CD8-positive, alpha-beta memory T cell (primary cell): ENCODE measurements at regions not wholly inside any gene's neighbourhood (a gene's known extent, or its start where the extent isn't known, plus 50 kb on each side); places are given as distances from the start of the nearest gene placed in this dataset.
A peak's percentile ranks its signal among the peaks of the same experiment; 100 is the strongest.

Source experiments
- CTCF ChIA-PET: fragments of 350-600 bp; sonication (Branson Sonifier 250); formaldehyde crosslinking; loops from one replicate; lab custom pipeline; 2021; ENCODE audit warnings: antibody characterized with exemption; lab: Charles Lee
- POLR2A ChIA-PET: fragments of 350-600 bp; sonication (Branson Sonifier 250); formaldehyde crosslinking; loops from one replicate; lab custom pipeline; 2021; ENCODE audit warnings: antibody characterized with exemption; lab: Charles Lee
- DNase-seq, 5 donors: peaks; one replicate each; pipeline versions ENCODE4 v3.0.0 to v3.0.0-alpha.2; 2020 to 2022; ENCODE audit warnings: mixed read lengths in 1 of 5
- H3K27ac ChIP-seq: one replicate; pipeline ENCODE4 v1.7.0; 2013; ENCODE audit warnings: low read depth, mild to moderate bottlenecking, low read length, moderate library complexity
- H3K27me3 ChIP-seq: 2 replicates; pipeline ENCODE4 v1.7.0; 2013; ENCODE audit warnings: low read length, mild to moderate bottlenecking; ENCODE audit not compliant: insufficient read depth, poor library complexity, severe bottlenecking
- H3K36me3 ChIP-seq: 2 replicates; pipeline ENCODE4 v1.7.0; 2013; ENCODE audit warnings: mild to moderate bottlenecking, low read length, moderate library complexity; ENCODE audit not compliant: insufficient read depth
- H3K4me1 ChIP-seq: 2 replicates; pipeline ENCODE4 v1.7.0; 2013; ENCODE audit warnings: mild to moderate bottlenecking, low read length, moderate library complexity; ENCODE audit not compliant: insufficient read depth
- H3K4me3 ChIP-seq: 2 replicates; pipeline ENCODE4 v1.7.0; 2013; ENCODE audit warnings: mild to moderate bottlenecking, low read length
- H3K9me3 ChIP-seq: 2 replicates; pipeline ENCODE4 v1.7.0; 2013; ENCODE audit warnings: mild to moderate bottlenecking, low read length
- H3K27ac Mint-ChIP-seq, 8 donors: one replicate each; pipeline ENCODE4 v1.8.0; 2020 to 2021; ENCODE audit warnings: mixed read lengths in 8 of 8, mild to moderate bottlenecking in 6 of 8, inconsistent platforms in 3 of 8, moderate library complexity in 3 of 8
- H3K27me3 Mint-ChIP-seq, 2 donors: one replicate each; pipeline ENCODE4 v1.8.0; 2020 to 2021; ENCODE audit warnings: mixed read lengths in 2 of 2, mild to moderate bottlenecking in 1 of 2, moderate library complexity in 1 of 2
- H3K36me3 Mint-ChIP-seq, 3 donors: one replicate each; pipeline ENCODE4 v1.8.0; 2020 to 2021; ENCODE audit warnings: mixed read lengths in 3 of 3, inconsistent platforms in 1 of 3, mild to moderate bottlenecking in 1 of 3
- H3K4me1 Mint-ChIP-seq, 3 donors: one replicate each; pipeline ENCODE4 v1.8.0; 2020 to 2021; ENCODE audit warnings: mixed read lengths in 3 of 3, inconsistent platforms in 1 of 3, mild to moderate bottlenecking in 1 of 3
- H3K4me3 Mint-ChIP-seq, 7 donors: one replicate each; pipeline ENCODE4 v1.8.0; 2020 to 2021; ENCODE audit warnings: mixed read lengths in 7 of 7, mild to moderate bottlenecking in 6 of 7, moderate library complexity in 4 of 7, inconsistent platforms in 2 of 7
- H3K9me3 Mint-ChIP-seq, 5 donors: one replicate each; pipeline ENCODE4 v1.8.0; 2020 to 2022; ENCODE audit warnings: mixed read lengths in 5 of 5, mild to moderate bottlenecking in 3 of 5, moderate library complexity in 2 of 5, inconsistent platforms in 1 of 5

GRCh38 chr9:134267305-134267880 lies 58.9 kb upstream of the RXRA start:
- H3K27ac Mint-ChIP-seq = no peak overlapping the region
- ChIA-PET POLR2A (no interaction called here), CTCF (no interaction called here)
- H3K27me3 ChIP-seq = no peaks in the 10 kb centered on the region
- no peak overlapping the region for H3K4me3 Mint-ChIP-seq
- H3K27ac ChIP-seq = no peak overlapping the region
- H3K36me3 Mint-ChIP-seq = no peaks in the 10 kb centered on the region
- no peaks in the 10 kb centered on the region for H3K9me3 Mint-ChIP-seq
- DNase-seq = no peak
- peaks cover 0 to 3% (median 0%) of the 10 kb centered on the region in 3 donors for H3K4me1 Mint-ChIP-seq
- H3K9me3 ChIP-seq = no peaks in the 10 kb centered on the region
- peaks cover 14 to 41% of the 10 kb centered on the region in 2 donors for H3K27me3 Mint-ChIP-seq
- no peak overlapping the region for H3K4me3 ChIP-seq
- no peaks in the 10 kb centered on the region for H3K36me3 ChIP-seq
- H3K4me1 ChIP-seq = no peaks in the 10 kb centered on the region

DNA sequence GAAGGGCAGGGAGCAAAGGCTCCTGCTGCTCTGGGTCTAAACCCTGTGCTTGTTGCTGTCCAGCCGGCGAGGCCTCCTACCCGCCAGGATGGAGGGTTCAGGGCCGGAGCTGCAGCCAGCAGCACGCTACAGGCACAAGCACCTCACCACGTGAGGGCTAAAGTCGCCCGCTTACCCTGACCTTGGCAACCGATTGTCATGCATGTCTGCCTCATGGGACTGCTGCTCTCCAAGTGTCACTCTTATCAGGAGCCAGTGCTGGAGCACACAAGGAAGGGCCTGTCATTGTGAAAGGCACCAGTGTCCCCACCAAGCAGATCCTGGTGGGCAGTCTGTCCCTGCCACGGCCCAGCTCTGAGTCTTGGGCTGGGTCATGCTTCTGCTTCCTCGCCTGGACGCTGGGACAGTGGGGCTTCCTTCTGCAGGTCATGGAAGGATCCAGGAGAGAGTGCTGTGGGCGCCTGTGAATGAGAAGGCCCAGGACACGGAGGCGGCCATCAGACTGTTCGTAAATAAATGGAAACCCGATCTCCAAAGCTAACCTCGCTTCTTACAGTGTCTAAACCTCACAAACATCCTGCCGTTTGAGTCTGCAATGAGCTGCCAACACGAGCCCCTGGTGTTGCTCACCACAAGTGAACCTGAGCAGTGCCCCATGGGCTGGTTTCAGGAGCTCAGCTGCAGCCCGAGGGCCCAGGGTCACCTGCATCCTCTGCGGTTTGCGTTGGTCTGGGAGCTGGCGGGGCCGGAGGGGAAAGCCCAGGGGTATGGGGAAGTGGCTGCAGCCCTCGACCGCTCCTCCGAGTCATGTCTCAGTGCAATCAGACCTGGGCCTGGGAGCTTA lies 58.2 kb upstream of the RXRA start:
- Histone ChIP-seq H3K4me3 (no peak overlapping the region), H3K9me3 (no peaks in the 10 kb centered on the region), H3K27me3 (no peaks in the 10 kb centered on the region), H3K4me1 (no peaks in the 10 kb centered on the region), H3K27ac (no peak overlapping the region), H3K36me3 (no peaks in the 10 kb centered on the region)
- no peak for DNase-seq
- no peaks in the 10 kb centered on the region for H3K9me3 Mint-ChIP-seq
- CTCF ChIA-PET = interaction anchor here (0.8 kb wide), 1 partner anchor 176 kb away, joined by 3 read pairs; no protein-coding TSS in a partner anchor
- H3K27me3 Mint-ChIP-seq = peaks cover 14 to 41% of the 10 kb centered on the region in 2 donors
- POLR2A ChIA-PET = no interaction called here
- H3K27ac Mint-ChIP-seq = peak overlapping the region in 1 of 8 donors; percentile 55
- H3K36me3 Mint-ChIP-seq = no peaks in the 10 kb centered on the region
- H3K4me1 Mint-ChIP-seq = peaks cover 0 to 3% (median 0%) of the 10 kb centered on the region in 3 donors
- H3K4me3 Mint-ChIP-seq = no peak overlapping the region

- Mint-ChIP-seq H3K27ac (peak overlapping the region in 1 of 8 donors; percentile 55), H3K27me3 (peaks cover 13 to 44% of the 10 kb centered on the region in 2 donors), H3K4me1 (peaks cover 0 to 3% (median 0%) of the 10 kb centered on the region in 3 donors), H3K36me3 (no peaks in the 10 kb centered on the region), H3K9me3 (no peaks in the 10 kb centered on the region), H3K4me3 (no peak overlapping the region)
- no peak overlapping the region for H3K27ac ChIP-seq
- ChIA-PET CTCF (interaction anchor here (0.8 kb wide), 1 partner anchor 175 kb away, joined by 3 read pairs; no protein-coding TSS in a partner anchor), POLR2A (no interaction called here)
- H3K4me3 ChIP-seq = no peak overlapping the region
- no peak for DNase-seq
- no peaks in the 10 kb centered on the region for H3K4me1 ChIP-seq
- H3K36me3 ChIP-seq = no peaks in the 10 kb centered on the region
- H3K27me3 ChIP-seq = no peaks in the 10 kb centered on the region
- no peaks in the 10 kb centered on the region for H3K9me3 ChIP-seq
These were observed 57.5 kb upstream of the RXRA start for GRCh38 chr9:134268747-134269146.

- no peaks in the 10 kb centered on the region for H3K36me3 ChIP-seq
These were observed 54.6 kb upstream of the RXRA start for GRCh38 chr9:134271338-134272301.

GRCh38 chr9:134272302-134273023 lies 53.8 kb upstream of the RXRA start:
- H3K36me3 ChIP-seq = no peaks in the 10 kb centered on the region
- ChIA-PET POLR2A (no interaction called here), CTCF (no interaction called here)
- DNase-seq = no peak
- Mint-ChIP-seq H3K36me3 (no peaks in the 10 kb centered on the region), H3K4me1 (peaks cover 0 to 3% (median 0%) of the 10 kb centered on the region in 3 donors), H3K4me3 (no peak overlapping the region), H3K27me3 (peaks cover 19 to 28% of the 10 kb centered on the region in 2 donors), H3K9me3 (no peaks in the 10 kb centered on the region), H3K27ac (no peak overlapping the region)
- H3K27me3 ChIP-seq = peaks cover 4% of the 10 kb centered on the region
- H3K27ac ChIP-seq = no peak overlapping the region
- no peaks in the 10 kb centered on the region for H3K4me1 ChIP-seq
- H3K9me3 ChIP-seq = no peaks in the 10 kb centered on the region
- no peak overlapping the region for H3K4me3 ChIP-seq

More at GRCh38 chr9:134271338-134272301, 54.6 kb upstream of the RXRA start:
- ChIA-PET POLR2A (no interaction called here), CTCF (no interaction called here)
- Mint-ChIP-seq H3K36me3 (no peaks in the 10 kb centered on the region), H3K27me3 (peaks cover 12 to 30% of the 10 kb centered on the region in 2 donors), H3K4me3 (no peak overlapping the region), H3K27ac (no peak overlapping the region), H3K4me1 (peaks cover 0 to 3% (median 0%) of the 10 kb centered on the region in 3 donors), H3K9me3 (no peaks in the 10 kb centered on the region)
- no peaks in the 10 kb centered on the region for H3K9me3 ChIP-seq
- H3K27ac ChIP-seq = no peak overlapping the region
- H3K27me3 ChIP-seq = peaks cover 4% of the 10 kb centered on the region
- H3K4me3 ChIP-seq = no peak overlapping the region
- no peak for DNase-seq
- no peaks in the 10 kb centered on the region for H3K4me1 ChIP-seq

GRCh38 chr9:134273647-134274046 lies 52.6 kb upstream of the RXRA start:
- Mint-ChIP-seq H3K27me3 (peaks cover 18 to 27% of the 10 kb centered on the region in 2 donors), H3K9me3 (no peaks in the 10 kb centered on the region), H3K4me1 (no peaks in the 10 kb centered on the region), H3K36me3 (no peaks in the 10 kb centered on the region), H3K4me3 (no peak overlapping the region), H3K27ac (peak overlapping the region in 1 of 8 donors; percentile 4)
- Histone ChIP-seq H3K4me3 (no peak overlapping the region), H3K9me3 (no peaks in the 10 kb centered on the region), H3K27me3 (peaks cover 4% of the 10 kb centered on the region), H3K36me3 (no peaks in the 10 kb centered on the region), H3K4me1 (no peaks in the 10 kb centered on the region), H3K27ac (no peak overlapping the region)
- no peak for DNase-seq
- CTCF ChIA-PET = no interaction called here
- POLR2A ChIA-PET = no interaction called here

DNA sequence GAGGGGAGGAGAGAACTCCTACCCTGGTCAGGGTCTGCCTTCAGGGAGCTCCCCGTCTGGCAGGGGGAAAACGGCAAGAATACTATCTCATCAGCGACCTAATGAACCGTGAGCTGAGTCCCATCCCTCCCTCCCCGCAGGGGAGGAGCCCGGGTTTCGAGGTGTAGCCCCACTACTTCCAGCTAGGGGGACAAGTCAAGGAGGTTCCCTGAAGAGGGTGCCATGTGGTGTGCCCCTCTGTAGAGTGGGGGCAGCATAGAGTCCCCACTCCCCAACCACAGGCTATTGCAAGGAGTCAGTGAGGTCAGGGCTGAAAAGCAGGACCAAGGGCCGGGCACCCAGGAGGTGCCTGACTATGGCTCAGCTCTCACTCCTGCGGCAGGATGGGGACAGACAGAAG lies 50.9 kb upstream of the RXRA start:
- Histone ChIP-seq H3K4me1 (no peaks in the 10 kb centered on the region), H3K27me3 (peaks cover 4% of the 10 kb centered on the region), H3K9me3 (no peaks in the 10 kb centered on the region), H3K4me3 (no peak overlapping the region), H3K36me3 (no peaks in the 10 kb centered on the region), H3K27ac (no peak overlapping the region)
- peaks cover 16% of the 10 kb centered on the region in 2 donors for H3K27me3 Mint-ChIP-seq
- POLR2A ChIA-PET = no interaction called here
- CTCF ChIA-PET = no interaction called here
- H3K27ac Mint-ChIP-seq = no peak overlapping the region
- no peaks in the 10 kb centered on the region for H3K36me3 Mint-ChIP-seq
- no peaks in the 10 kb centered on the region for H3K9me3 Mint-ChIP-seq
- H3K4me1 Mint-ChIP-seq = no peaks in the 10 kb centered on the region
- H3K4me3 Mint-ChIP-seq = no peak overlapping the region
- no peak for DNase-seq
